ENCODE measurements at regions not wholly inside any gene's neighbourhood (a gene's known extent, or its start where the extent isn't known, plus 50 kb on each side); places are given as distances from the start of the nearest gene placed in this dataset.
"Not testable (repeated sequence)": the region's sequence is repeated elsewhere in the genome, so short reads cannot be mapped to it uniquely, and the experiment has no call there.

GRCh38 chr6:145266432-145267075 is 468.8 kb downstream of the EPM2A start:
- no peak for DNase-seq

GRCh38 chr6:145267076-145267867 is 468.0 kb downstream of the EPM2A start:
- DNase-seq = no peak

- no peak for DNase-seq
Measured at GRCh38 chr6:145270464-145270863, 464.9 kb downstream of the EPM2A start.

DNA sequence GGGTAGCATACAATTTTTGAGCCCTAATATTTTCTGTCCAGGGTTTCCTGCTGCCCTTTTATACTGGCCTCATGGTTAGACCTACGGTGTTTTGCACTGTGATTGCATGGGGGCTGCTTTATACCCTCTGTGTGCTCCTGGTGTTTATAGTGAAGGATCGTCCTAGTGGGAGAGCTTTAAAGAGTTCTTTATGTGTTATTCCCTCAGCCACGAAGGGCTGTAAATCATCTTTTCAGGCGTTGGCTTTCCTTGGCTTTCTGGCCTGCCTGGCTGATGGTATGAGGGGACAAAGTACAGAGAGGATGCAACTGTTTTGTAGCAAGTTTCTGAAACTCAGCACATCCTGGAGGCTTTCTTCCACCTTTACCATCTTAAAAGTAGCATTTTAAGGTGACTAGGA is 464.3 kb downstream of the EPM2A start:
- no peak for DNase-seq

GRCh38 chr6:145271577-145271976 is 463.7 kb downstream of the EPM2A start:
- DNase-seq = no peak

DNA sequence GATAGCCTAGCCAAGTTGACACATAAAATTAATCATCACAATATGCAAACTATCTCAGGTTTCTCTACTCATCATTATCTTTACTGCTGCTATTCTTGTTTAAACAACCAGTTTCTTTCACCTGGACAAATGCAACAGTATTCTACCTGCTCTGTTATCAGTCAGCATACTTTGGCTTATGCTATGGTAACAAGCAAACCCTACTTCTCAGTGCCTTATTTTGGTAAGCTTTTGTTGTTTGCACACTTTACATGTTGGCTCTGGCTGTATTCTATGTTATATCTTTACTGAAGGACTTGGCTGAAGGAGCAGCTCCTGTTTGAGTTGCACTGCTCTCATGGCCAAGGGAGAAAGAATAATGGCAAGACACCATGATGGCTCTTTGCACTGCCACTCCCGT is 463.1 kb downstream of the EPM2A start:
- no peak for DNase-seq

GRCh38 chr6:145273136-145273535 is 462.2 kb downstream of the EPM2A start:
- DNase-seq = no peak

GRCh38 chr6:145274083-145274482 is 461.2 kb downstream of the EPM2A start:
- DNase-seq = no peak

GRCh38 chr6:145275019-145275418 is 460.3 kb downstream of the EPM2A start:
- DNase-seq = no peak

DNA sequence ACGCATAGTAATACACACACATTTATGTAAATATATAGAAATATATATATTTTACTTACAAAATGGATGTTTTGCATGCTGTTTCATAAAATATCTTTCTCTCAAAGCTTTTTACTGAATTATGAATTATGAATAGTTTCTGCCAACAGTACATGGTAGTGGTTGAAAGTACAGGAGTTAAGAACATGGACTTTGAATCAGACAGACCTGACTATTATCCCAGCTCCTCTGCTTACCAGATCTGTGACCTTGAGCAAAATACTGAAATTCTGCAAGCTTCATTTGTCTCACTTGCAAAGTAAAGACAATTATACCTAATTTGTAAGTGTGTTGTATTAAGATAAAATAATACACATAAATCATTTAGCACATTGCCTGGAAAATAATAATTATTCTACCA is 459.5 kb downstream of the EPM2A start:
- no peak for DNase-seq

DNA sequence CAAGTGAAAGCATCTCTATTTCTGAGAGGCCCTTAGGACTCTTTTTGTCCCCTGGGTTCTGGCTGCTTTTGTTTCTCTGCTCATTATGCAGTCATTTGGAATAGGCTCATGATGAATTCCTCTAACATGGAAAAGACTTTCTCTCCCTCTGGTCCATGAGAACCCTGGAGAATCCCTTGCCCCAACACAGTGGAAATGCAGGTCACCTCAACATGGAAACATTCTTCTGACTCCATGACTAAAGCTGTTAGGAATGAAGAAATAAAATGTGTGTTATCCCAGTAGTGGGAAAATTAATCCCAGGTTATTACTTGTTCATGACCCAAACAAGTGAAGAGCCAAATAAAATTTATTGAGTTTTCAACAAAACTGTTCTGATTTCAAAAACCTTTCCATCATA is 458.6 kb downstream of the EPM2A start:
- no peak for DNase-seq

DNA sequence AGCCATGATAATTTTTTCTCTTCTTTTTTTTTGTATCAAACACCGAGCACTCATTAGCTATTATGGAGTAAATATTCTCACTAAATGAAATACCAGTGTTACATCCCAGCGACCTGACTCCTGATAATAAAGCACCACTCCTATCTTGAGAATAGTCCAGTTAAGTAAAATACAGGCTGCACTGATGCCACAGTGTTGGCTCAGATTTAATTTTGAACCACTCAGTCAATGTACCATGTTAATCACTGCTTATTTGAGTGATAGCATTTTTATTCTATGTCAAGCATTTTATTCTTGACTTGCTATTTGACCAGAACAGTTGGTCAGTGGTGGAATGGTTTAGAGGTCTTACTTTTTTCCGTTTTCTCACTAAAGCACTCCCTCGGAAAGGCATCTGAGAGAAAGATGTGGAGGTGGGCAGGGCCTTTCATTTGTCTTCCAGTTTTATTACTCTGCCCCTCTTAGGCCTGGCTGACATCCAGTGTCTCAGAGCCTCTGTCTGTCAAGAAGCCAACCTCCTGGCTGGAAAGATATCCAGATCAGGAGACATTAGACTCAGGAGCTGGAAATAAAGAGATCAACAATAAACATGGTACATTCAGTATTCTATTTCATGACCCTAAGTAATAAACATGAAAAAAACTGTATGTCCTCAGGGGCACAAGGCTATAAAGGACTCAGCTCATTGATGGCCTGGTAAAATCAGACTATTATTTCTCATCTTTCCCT is 457.8 kb downstream of the EPM2A start:
- no peak for DNase-seq

- DNase-seq = no peak
Measured at GRCh38 chr6:145278163-145278807, 457.0 kb downstream of the EPM2A start.

DNA sequence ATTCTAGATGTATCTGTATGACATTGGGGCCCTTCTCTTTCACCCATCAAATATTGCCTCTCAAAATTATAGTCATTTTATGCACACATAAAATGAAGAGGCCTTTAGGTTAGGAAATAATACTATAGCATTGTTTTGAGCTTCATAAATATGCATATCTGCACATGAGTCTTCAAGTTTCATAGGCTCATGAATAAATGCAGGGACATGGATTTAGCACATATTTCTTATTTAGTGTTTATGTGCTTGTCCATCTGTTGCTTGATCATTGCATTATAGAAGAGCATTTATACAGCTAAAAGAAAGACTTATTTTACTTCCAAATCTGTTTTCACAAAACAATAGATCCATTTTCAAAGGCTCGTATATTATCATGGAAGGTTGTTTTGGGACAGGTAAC is 455.8 kb downstream of the EPM2A start:
- DNase-seq = no peak

GRCh38 chr6:145279993-145280392 is 455.3 kb downstream of the EPM2A start:
- no peak for DNase-seq

DNA sequence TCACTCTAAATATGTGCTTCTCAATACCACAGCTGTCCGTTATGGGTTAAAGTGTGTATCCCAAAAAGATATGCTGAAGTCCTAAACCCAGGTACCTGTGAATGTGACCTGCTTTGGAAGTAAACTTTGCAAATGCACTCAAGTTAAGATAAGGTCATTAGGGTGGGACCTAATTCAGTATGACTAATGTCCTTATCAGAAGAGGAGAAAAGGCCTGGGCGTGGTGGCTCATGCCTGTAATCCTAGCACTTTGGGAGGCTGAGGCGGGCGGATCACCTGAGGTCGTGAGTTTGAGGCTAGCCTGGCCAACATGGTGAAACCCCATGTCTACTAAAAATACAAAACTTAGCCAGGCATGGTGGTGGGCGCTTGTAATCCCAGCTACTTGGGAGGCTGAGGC is 452.1 kb downstream of the EPM2A start:
- not testable (repeated sequence) for DNase-seq

DNA sequence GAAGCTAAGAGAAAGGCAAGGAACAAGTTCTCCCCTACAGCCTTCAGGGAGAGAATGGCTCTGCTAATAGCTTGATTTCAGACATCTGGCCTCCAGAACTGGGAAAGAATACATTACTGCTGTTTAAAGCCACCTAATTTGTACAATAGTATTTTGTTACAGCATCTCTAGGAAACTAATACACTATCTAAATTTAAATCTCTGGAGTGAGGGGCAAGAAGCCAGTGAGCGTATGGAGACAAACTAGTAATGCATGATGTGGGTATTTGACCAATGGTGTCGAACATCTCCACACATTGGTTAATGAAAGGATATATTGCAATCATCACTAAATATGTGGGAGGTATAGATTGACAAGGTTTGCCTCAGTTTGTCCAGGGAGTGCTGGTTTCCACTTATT is 451.5 kb downstream of the EPM2A start:
- no peak for DNase-seq

GRCh38 chr6:145286916-145287315 is 448.4 kb downstream of the EPM2A start:
- no peak for DNase-seq

DNA sequence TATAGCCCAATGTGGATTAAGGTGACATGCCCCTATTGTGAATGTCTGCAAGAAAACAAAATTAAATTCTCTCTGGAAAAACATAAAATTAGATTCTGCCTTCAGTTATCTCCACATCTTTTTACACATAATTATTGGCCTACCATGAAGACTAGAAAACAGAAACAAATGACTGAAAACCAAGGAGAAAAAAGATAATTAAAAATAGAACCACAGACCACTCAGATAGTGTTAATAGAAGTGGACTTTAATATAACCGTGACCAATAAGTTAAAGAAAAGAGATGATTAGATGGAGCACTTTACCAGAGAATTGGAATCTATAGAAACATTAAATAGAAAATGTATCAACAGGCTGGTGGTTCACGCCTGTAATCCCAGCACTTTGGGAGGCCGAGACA is 445.7 kb downstream of the EPM2A start:
- DNase-seq = no peak

GRCh38 chr6:145290122-145290521 is 445.2 kb downstream of the EPM2A start:
- DNase-seq = no peak

- no peak for DNase-seq
Measured at GRCh38 chr6:145292066-145292465, 443.3 kb downstream of the EPM2A start.

DNA sequence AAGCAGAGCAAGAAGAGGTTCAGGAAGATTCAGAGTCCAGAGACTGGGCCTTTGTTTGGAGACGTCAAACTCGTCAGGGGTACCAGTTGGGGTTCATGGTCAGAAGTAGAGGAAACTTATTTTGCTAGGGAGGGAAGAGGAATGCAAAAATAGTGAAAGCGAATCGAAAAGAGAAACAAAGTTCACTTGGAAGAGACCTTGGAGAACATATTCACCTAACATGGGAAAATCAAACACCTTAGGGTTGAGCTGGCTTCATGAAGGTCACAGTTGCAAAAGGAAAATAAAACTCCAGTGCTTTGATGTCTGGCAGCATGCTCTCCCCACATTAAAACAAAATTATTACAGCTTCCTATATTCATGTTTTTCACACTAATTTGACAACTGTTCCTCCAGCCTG is 440.4 kb downstream of the EPM2A start:
- no peak for DNase-seq

DNA sequence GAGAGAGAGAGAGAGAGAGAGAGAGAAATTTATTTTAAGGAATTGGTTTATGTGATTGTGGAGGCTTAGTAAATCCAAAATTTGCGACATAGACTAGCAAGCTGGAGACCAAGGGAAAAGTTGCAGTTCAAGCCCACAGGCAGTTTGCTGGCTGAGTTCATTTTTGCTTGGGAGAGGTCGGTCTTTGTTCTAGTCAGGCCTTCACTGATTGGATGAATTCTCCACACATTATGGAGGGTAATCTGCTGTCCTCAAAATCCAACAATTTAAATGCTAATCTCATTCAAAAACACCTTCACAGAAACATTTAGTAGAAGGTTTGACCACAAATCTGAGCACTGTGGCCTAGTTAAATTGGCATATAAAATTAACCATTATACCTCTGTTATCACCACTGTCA is 439.6 kb downstream of the EPM2A start:
- DNase-seq = no peak

GRCh38 chr6:145305670-145306069 is 429.6 kb downstream of the EPM2A start:
- DNase-seq = no peak
